ENCODE measurements at regions not wholly inside any gene's neighbourhood (a gene's known extent, or its start where the extent isn't known, plus 50 kb on each side); places are given as distances from the start of the nearest gene placed in this dataset.

DNA sequence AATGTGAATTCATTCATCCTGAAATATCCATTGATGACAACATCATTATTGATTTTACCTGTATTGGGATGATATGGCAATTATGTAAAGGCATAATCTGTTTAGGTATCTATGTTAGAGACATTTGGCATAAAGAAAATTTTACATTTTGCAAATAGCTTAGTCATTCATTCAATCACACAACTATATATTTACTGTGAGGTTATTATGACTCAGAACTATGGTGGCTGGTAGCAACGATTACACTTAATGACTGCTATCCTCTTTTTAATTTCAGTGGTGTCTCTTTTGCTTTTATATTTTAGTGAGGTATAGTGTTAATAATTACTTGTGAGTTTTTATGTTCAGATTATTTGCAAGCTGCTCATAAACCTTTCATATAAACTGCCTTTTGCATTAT is 955.9 kb downstream of the SLITRK6 start:
- no peaks in the 10 kb centered on the region for H3K27me3 ChIP-seq
- TF ChIP-seq CTCF (IDR thresholded peaks at IDR 0.05) (no peak), POLR2A (IDR thresholded peaks at IDR 0.05) (no peak)
- no peaks in the 10 kb centered on the region for H3K36me3 ChIP-seq
- H3K4me3 ChIP-seq (replicated peaks in 1 of 3), result no peak overlapping the region
- no peaks in the 10 kb centered on the region for H3K9me3 ChIP-seq
- WGBS, 2 donors, result 78 to 83% methylated on average over 1 of the region's 1 CpG
- no peak overlapping the region for H3K27ac ChIP-seq
- H3K4me1 ChIP-seq, result no peaks in the 10 kb centered on the region
- intact Hi-C loops (cut with DNase I), result no loop called here
- DNase-seq, result no peak

DNA sequence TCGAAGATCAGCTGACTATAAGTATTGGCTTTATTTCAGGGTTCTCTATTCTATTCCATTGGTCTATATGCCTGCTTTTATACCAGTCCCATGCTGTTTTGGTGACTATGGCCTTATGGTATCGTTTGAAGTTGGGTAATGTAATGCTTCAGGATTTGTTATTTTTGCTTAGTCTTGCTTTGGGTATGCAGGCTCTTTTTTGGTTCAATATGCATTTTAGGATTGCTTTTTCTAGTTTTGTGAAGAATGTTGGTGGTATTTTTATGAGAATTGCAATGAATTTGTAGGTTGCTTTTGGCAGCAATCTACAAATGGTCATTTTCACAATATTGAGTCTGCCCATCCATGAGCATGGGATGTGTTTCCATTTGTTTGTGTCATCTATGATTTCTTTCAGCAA is 951.9 kb upstream of the SLITRK1 start:
- no peaks in the 10 kb centered on the region for H3K36me3 ChIP-seq
- TF ChIP-seq CTCF (IDR thresholded peaks at IDR 0.05) (no peak), POLR2A (IDR thresholded peaks at IDR 0.05) (no peak)
- intact Hi-C loops (cut with DNase I), result no loop called here
- no peaks in the 10 kb centered on the region for H3K9me3 ChIP-seq
- H3K4me3 ChIP-seq (replicated peaks in 1 of 3), result no peak overlapping the region
- DNase-seq, result no peak
- no peak overlapping the region for H3K27ac ChIP-seq
- 91 to 93% methylated on average over 2 of the region's 2 CpGs for WGBS, 2 donors
- H3K4me1 ChIP-seq, result no peaks in the 10 kb centered on the region
- H3K27me3 ChIP-seq, result no peaks in the 10 kb centered on the region

DNA sequence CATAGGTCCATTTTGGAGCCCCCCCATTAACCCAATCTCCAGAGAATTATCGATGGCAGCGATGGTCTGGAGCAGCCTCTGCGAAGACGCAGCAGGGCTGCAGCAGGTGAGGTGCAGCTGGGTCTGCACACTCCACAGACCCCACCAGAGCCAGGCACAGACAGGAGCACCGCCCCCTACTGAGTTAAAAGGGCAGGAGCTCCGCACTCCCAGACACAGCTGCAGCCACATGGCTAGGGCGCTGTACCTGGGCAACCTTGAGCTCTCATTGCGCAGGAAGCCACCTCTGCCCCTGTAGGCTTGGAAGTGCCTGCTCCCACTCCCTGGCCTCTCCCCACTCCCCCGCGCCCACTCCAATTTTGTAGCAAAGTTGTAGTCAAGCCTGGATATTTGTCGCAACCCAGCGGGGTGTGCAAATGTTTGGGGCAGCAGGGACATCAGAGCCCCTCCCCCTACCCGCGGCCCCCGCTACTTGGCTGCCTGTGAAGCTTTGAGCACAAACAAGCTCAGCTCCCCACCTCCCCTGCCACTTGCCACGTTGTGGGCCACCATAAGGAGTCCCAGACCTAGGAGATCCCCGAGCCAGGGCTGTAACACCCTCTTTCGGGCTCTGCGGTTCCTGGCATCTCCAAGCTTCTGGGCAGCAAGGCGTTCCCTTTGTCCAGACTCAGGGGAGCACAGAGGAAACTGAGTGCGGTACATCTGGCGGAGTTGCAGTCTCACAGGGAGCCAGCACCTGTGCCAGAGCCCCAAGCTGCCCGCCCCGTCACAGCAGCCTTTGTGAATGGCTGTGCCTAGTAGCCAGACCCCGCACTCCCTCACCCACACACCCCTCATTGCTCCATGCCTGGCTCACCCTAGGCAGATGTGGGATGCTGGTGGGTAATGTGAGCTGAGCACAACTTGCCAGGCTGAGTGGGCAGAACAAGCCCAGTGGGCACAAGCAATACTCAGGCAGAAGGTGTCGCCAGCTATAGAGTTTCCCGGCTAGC is 949.7 kb upstream of the SLITRK1 start:
- no peaks in the 10 kb centered on the region for H3K36me3 ChIP-seq
- H3K4me3 ChIP-seq (replicated peaks in 1 of 3), result no peak overlapping the region
- no peaks in the 10 kb centered on the region for H3K9me3 ChIP-seq
- no peak for DNase-seq
- intact Hi-C loops (cut with DNase I), result no loop called here
- no peaks in the 10 kb centered on the region for H3K4me1 ChIP-seq
- H3K27me3 ChIP-seq, result no peaks in the 10 kb centered on the region
- 91 to 94% methylated on average over 24 to 27 of the region's 27 CpGs for WGBS, 2 donors
- no peak overlapping the region for H3K27ac ChIP-seq
- no peak for TF ChIP-seq POLR2A (IDR thresholded peaks at IDR 0.05)
- TF ChIP-seq CTCF (IDR thresholded peaks at IDR 0.05), result no peak

- intact Hi-C loops (cut with DNase I), result no loop called here
- no peak for DNase-seq
- WGBS, 2 donors, result 68% methylated on average over 1 of the region's 1 CpG
- H3K9me3 ChIP-seq, result no peaks in the 10 kb centered on the region
- no peak overlapping the region for H3K27ac ChIP-seq
- TF ChIP-seq POLR2A (IDR thresholded peaks at IDR 0.05) (no peak), CTCF (IDR thresholded peaks at IDR 0.05) (no peak)
- no peaks in the 10 kb centered on the region for H3K36me3 ChIP-seq
- no peaks in the 10 kb centered on the region for H3K27me3 ChIP-seq
- H3K4me1 ChIP-seq, result peaks cover 0 to 3% of the 10 kb centered on the region in 2 donors
- no peak overlapping the region for H3K4me3 ChIP-seq (replicated peaks in 1 of 3)
These were observed 941.3 kb upstream of the SLITRK1 start for GRCh38 chr13:84823528-84823927.

DNA sequence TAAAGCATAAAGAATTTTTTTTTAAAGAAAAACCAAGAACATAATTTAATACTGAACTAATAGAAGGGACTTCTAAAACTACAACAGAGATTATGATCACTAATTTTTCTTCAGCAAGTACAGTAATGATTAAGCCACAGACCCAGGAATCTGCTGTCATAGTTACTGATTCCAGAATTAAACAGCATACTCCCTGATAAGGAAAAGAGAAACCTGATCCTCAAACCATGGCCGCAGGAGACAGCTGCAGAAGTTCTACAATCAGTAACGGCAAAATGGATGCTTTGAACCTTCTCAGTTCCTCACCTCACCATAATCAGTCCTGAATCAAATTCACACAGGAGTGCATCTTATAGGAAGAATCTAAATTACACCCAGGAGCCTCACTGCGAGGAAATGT is 939.0 kb upstream of the SLITRK1 start:
- Histone ChIP-seq H3K4me3 (replicated peaks in 1 of 3) (no peak overlapping the region), H3K27me3 (no peaks in the 10 kb centered on the region), H3K36me3 (no peaks in the 10 kb centered on the region), H3K4me1 (peaks cover 0 to 3% of the 10 kb centered on the region in 2 donors), H3K27ac (no peak overlapping the region), H3K9me3 (no peaks in the 10 kb centered on the region)
- TF ChIP-seq POLR2A (IDR thresholded peaks at IDR 0.05) (no peak), CTCF (IDR thresholded peaks at IDR 0.05) (no peak)
- intact Hi-C loops (cut with DNase I), result no loop called here
- WGBS, 2 donors, result 67% methylated on average over 3 of the region's 3 CpGs
- DNase-seq, result no peak
